NCI-H748 treated with DMSO at 0.1 percent for 48 hours (cell line): ENCODE measurements at regions not wholly inside any gene's neighbourhood (a gene's known extent, or its start where the extent isn't known, plus 50 kb on each side); places are given as distances from the start of the nearest gene placed in this dataset.
"Not testable (repeated sequence)": the region's sequence is repeated elsewhere in the genome, so short reads cannot be mapped to it uniquely, and the experiment has no call there.

Source experiments
- DNase-seq: peaks from one replicate; lab custom pipeline; 2025; lab: John Stamatoyannopoulos, UW

DNA sequence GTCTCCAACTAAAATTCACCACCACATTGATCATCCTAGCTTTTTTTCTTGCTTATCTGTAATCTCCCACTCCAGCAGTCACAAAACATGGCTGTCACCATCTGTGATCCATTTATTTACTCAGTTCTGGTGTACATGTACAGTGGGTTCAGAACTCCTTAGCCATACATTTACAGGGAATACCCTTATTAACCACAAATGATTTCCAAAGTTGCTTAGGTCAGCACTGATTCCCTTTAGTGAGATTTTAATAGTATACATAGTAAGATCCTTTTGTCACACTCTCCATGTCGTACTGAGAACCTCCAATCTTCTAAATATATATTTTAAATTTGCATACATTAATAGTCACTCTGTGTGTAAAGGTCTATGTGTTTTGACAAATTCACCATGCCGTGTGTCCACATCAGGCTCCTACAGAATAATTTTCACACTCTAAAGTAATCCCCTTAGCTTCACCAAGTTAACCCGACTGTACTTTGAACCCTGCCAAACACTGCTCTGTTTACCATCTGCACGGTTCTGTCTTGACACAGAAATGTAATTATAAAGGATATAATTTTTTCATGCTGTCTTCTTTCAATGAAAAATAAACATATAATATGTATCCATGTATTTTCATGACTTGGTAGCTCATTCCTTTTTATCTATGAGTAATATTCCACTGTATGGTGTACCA is 473.6 kb upstream of the ZP4 start:
- DNase-seq = no peak

DNA sequence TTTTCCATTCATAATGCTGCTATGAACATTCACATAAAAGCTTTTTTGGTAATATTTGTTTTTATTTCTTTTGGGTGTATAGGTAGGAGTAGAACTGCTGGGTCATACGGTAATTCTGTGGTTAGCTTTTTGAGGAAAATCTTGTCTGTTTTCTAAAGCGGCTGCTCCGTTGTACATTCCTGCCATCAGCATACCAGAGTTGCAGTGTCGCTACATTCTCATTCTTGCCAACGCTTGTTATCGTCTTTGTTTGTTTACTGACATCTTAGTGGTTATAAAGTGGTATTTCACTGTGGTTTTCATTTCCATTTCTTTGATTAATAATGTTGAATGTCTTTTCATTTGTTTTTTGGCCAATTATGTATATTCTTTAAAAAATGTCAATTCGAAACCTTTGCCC is 469.8 kb upstream of the ZP4 start:
- DNase-seq = no peak

GRCh38 chr1:238350471-238350870 is 459.7 kb upstream of the ZP4 start:
- no peak for DNase-seq

DNA sequence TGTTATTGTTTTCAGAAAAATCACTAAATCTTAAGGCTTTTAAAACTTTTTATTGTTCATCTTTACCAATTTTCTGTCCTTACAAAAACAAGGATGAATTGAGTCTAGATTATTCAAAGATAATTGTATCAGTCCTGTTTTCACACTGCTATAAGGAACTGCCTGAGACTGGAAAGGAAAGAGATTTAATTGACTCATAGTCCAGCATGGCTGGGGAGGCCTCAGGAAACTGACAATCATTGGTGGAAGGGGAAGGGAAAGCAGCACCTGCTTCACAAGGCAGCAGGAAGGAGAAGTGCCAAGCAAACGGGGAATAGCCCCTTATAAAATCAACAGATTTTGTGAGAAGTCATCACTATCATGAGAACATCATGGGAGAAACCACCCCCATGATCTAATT is 455.6 kb upstream of the ZP4 start:
- no peak for DNase-seq

GRCh38 chr1:238345837-238346236 is 455.1 kb upstream of the ZP4 start:
- DNase-seq = no peak

- DNase-seq = no peak
Observed at GRCh38 chr1:238343852-238344251, 453.1 kb upstream of the ZP4 start.

DNA sequence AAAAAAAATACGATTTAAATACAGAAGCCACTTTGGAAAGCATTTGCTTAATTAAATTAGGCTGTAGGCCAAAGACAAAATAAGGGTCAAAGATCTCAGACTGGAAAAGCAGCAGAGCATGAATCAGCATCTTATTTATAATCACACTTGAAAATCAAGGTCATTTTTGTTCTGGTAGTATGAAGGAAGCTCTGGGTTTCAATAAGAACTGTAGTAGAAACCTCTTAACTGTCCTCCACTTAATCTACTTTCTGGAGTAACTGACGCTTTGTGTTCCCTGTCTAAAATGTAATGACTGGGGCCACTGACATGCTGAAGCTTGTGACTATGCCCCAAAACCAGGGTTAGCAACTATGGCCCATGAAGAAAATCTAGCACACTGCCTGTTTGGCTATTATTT is 450.7 kb upstream of the ZP4 start:
- no peak for DNase-seq

DNA sequence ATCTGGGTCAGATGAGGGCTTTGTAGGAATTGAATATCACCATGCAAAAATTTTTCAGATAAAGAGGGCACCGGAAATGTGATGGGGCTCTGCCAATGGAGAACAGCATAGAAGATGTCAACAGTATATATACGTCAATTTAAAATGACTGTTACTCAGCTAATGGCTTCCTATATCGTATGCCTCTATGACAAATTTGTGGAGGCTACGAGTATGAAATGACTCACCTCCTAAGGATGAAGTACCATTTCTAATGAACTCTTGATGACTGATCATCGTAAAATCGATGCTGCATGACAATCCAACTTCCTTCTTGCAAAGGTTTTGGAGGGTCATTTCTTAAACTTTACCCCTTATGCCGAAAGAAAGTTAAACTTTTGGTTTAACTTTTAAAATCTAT is 450.3 kb upstream of the ZP4 start:
- no peak for DNase-seq

- no peak for DNase-seq
Observed at GRCh38 chr1:238336531-238336930, 445.8 kb upstream of the ZP4 start.

DNA sequence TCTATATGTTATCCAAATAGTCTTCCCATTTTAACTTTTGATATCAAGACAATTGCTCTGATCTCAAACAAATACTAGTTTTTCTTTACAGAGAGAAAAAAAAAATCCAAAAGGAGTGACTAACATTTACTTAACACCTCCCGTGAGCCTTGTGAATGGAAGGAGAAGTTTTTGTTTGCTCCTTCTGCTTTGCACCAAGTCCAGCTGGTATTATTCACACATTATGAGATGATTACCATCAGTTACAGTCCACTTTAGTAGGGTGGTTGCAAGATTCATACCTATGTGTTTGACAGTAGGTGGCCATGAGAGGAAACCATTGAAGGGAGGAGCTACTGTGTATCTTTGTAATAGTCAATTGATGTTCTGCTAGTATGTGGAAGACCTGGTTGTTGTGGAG is 443.4 kb upstream of the ZP4 start:
- no peak for DNase-seq

DNA sequence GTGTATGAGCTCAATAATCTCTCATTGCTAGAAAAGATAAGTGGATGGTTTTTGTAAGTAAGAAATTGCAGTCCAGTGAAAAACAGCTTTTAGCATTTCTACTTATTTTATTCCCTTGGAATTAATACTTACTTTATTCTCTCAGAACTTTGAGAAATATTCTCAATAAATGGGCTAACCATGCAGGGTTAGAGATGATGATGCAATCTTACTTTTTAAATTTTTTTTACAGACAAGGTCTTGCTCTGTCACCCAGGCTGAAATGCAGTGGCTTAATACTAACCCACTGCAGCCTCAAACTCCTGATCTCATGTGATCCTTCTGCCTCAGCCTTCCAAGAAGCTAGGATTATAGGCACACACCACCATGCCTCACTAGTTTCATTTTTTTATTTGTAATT is 440.8 kb upstream of the ZP4 start:
- DNase-seq = no peak

DNA sequence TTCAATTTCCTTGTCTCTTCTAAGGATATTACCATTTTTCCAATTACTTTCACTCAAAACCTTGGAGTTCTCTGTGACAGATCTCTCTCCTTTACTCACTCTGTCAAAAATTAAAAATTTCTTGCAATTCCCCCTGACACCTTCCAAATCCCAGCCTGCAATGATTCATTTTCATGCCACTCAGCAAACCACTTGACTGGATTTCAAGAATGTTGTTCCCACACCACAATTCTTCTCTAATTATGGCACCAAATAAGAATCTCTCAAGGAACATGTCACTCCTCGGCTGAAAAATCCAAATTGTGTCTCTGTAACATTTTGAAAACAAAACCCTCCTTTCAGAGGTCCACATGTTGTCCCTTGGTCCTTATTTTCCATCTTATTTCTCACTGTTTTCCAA is 438.9 kb upstream of the ZP4 start:
- no peak for DNase-seq

DNA sequence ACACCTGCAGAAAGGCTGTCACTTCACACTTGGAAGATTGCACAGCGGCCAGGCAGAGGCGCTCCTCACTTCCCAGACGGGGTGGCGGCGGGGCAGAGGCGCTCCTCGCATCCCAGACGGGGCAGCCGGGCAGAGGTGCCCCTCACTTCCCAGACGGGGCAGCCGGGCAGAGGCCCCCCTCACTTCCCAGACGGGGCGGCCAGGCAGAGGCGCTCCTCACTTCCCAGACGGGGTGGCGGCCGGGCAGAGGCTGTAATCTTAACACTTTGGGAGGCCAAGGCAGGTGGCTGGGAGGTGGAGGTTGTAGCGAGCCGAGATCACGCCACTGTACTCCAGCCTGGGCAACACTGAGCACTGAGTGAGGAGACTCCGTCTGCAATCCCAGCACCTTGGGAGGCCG is 436.3 kb upstream of the ZP4 start:
- DNase-seq = not testable (repeated sequence)

DNA sequence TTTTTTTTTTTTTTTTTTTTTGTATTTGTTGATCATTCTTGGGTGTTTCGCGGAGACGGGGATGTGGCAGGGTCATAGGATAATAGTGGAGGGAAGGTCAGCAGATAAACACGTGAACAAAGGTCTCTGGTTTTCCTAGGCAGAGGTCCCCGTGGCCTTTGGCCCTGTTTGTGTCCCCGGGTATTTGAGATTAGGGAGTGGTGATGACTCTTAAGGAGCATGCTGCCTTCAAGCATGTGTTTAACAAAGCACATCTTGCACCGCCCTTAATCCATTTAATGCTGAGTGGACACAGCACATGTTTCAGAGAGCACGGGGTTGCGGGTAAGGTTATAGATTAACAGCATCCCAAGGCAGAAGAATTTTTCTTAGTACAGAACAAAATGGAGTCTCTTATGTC is 435.8 kb upstream of the ZP4 start:
- DNase-seq = not testable (repeated sequence)

- DNase-seq = no peak
Observed at GRCh38 chr1:238324211-238324864, 433.6 kb upstream of the ZP4 start.

GRCh38 chr1:238323490-238323889 is 432.8 kb upstream of the ZP4 start:
- DNase-seq = no peak

DNA sequence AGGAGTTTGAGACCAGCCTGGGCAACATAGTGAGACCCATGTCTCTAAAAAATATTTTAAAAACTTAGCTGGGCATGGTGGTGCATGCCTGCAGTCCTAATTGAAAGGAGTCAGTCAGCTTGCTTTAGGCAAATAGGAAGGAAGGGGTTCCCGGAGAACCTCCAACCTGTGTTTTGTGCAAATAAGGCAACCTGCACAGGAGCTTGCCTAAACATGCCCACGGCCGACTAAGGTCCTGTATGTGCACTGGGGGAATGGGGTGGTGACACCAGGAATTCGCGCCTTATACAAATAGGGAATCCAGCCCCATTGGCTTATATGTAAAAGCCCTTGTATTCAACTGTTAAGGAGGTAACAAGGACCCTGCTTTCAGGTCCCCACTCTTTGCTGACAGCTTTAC is 429.2 kb upstream of the ZP4 start:
- no peak for DNase-seq

- no peak for DNase-seq
Observed at GRCh38 chr1:238318294-238319110, 427.8 kb upstream of the ZP4 start.

GRCh38 chr1:238312969-238313368 is 422.2 kb upstream of the ZP4 start:
- no peak for DNase-seq

- DNase-seq = no peak
Observed at GRCh38 chr1:238306411-238306810, 415.7 kb upstream of the ZP4 start.

DNA sequence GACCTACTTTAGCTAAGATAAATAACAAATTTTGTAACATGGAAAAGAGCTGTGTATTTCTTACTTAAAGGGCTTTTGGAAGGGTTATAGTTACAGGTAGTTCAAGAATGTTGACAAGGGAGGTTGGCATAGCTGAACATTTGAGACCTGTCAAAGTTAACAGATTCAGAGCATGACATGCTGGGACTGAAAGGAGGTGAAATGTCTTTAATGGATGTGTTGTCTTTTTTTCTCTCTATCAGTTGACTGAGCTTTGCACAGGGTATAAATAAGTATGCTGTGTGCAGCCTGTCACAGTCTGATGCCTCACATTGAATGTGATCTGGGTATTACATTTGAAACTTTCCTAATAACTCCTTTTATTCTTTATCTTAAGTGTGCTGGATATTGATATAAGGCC is 411.9 kb upstream of the ZP4 start:
- DNase-seq = no peak

GRCh38 chr1:238296371-238296770 is 405.6 kb upstream of the ZP4 start:
- DNase-seq = no peak

- DNase-seq = no peak
Observed at GRCh38 chr1:238293075-238293474, 402.4 kb upstream of the ZP4 start.
